DND-41 (cell line): ENCODE measurements at regions not wholly inside any gene's neighbourhood (a gene's known extent, or its start where the extent isn't known, plus 50 kb on each side); places are given as distances from the start of the nearest gene placed in this dataset.
"Not testable (repeated sequence)": the region's sequence is repeated elsewhere in the genome, so short reads cannot be mapped to it uniquely, and the experiment has no call there.

Experiments
- ATAC-seq: fragments of 200-7000 bp; cut with Tn5 transposase; 3 replicates; pipeline ENCODE4 v1.9.1; 2021; ENCODE audit warnings: low read depth; ENCODE audit not compliant: insufficient read depth
- DNase-seq: peaks from one replicate; pipeline ENCODE4 v3.0.0-alpha.2; 2020
- H2AFZ ChIP-seq: 2 replicates; pipeline ENCODE4 v1.6.0; 2012; ENCODE audit warnings: low read depth, low read length
- H3K27ac ChIP-seq: 2 replicates; pipeline ENCODE4 v1.5.1; 2012; ENCODE audit warnings: low read length, inconsistent platforms
- H3K27me3 ChIP-seq: fragments of 200-600 bp; sonication (generic); 2 replicates; pipeline ENCODE4 v1.6.0; 2012; ENCODE audit warnings: low read length, mild to moderate bottlenecking, inconsistent platforms; ENCODE audit not compliant: insufficient read depth, poor library complexity
- H3K36me3 ChIP-seq: 2 replicates; pipeline ENCODE4 v1.5.1; 2012; ENCODE audit warnings: low read length, inconsistent platforms; ENCODE audit not compliant: insufficient read depth
- H3K4me1 ChIP-seq: 2 replicates; pipeline ENCODE4 v1.5.1; 2012; ENCODE audit warnings: mild to moderate bottlenecking, low read length; ENCODE audit not compliant: insufficient read depth
- H3K4me2 ChIP-seq: 2 replicates; pipeline ENCODE4 v1.6.0; 2012; ENCODE audit warnings: mild to moderate bottlenecking, moderate library complexity, low read length, inconsistent platforms; ENCODE audit not compliant: insufficient read depth
- H3K4me3 ChIP-seq, 2 experiments: fragments of 200-600 bp in 1 of 2; shearing (Covaris generic) in 1 of 2; 2 replicates each; pipeline ENCODE4 v1.5.1; 2012 to 2016; ENCODE audit warnings: inconsistent platforms in 2 of 2, low read length in 2 of 2, mild to moderate bottlenecking in 2 of 2, low read depth in 1 of 2, moderate library complexity in 1 of 2
- H3K79me2 ChIP-seq: 2 replicates; pipeline ENCODE4 v1.6.0; 2012; ENCODE audit warnings: low read length, inconsistent platforms; ENCODE audit not compliant: insufficient read depth
- H3K9ac ChIP-seq: 2 replicates; pipeline ENCODE4 v1.6.0; 2012; ENCODE audit warnings: low read depth, mild to moderate bottlenecking, inconsistent platforms, low read length, moderate library complexity
- H3K9me3 ChIP-seq: 2 replicates; pipeline ENCODE4 v1.5.1; 2012; ENCODE audit warnings: low read length, moderate library complexity, mild to moderate bottlenecking, inconsistent platforms; ENCODE audit not compliant: insufficient read depth, severe bottlenecking
- H4K20me1 ChIP-seq: 2 replicates; pipeline ENCODE4 v1.6.0; 2012; ENCODE audit warnings: low read length; ENCODE audit not compliant: insufficient read depth
- EZH2 ChIP-seq: IDR thresholded peaks from 3 replicates; pipeline ENCODE4 v1.6.1; 2012; ENCODE audit warnings: borderline replicate concordance, low read depth, mild to moderate bottlenecking, moderate library complexity, low read length, inconsistent platforms; ENCODE audit not compliant: severe bottlenecking
- TF ChIP-seq, protein P1 (sequence below): IDR thresholded peaks from 2 replicates; pipeline ENCODE4 v1.5.1; 2012; ENCODE audit warnings: borderline replicate concordance, low read length, moderate library complexity, mild to moderate bottlenecking; ENCODE audit not compliant: poor library complexity, severe bottlenecking; ENCODE audit errors: extremely low read depth

GRCh38 chr5:166127766-166128570, 2163.5 kb upstream of the WWC1 start:
- no peaks in the 10 kb centered on the region for H3K79me2 ChIP-seq
- TF ChIP-seq, protein P1, sequence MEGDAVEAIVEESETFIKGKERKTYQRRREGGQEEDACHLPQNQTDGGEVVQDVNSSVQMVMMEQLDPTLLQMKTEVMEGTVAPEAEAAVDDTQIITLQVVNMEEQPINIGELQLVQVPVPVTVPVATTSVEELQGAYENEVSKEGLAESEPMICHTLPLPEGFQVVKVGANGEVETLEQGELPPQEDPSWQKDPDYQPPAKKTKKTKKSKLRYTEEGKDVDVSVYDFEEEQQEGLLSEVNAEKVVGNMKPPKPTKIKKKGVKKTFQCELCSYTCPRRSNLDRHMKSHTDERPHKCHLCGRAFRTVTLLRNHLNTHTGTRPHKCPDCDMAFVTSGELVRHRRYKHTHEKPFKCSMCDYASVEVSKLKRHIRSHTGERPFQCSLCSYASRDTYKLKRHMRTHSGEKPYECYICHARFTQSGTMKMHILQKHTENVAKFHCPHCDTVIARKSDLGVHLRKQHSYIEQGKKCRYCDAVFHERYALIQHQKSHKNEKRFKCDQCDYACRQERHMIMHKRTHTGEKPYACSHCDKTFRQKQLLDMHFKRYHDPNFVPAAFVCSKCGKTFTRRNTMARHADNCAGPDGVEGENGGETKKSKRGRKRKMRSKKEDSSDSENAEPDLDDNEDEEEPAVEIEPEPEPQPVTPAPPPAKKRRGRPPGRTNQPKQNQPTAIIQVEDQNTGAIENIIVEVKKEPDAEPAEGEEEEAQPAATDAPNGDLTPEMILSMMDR = no peak
- TF ChIP-seq EZH2 = no peak
- peak overlapping the region; percentile 23; the same call in 1 of the 2 replicates for H3K9ac ChIP-seq
- peak overlapping the region; percentile 81 for H3K27ac ChIP-seq
- H3K9me3 ChIP-seq = peaks cover 46% of the 10 kb centered on the region
- H3K36me3 ChIP-seq = peaks cover 10% of the 10 kb centered on the region; the same call in 1 of the 2 replicates
- H2AFZ ChIP-seq = peak overlapping the region; percentile 3; the same call in 1 of the 2 replicates
- DNase-seq (peak; percentile 56), ATAC-seq (peak; percentile 65)
- no peaks in the 10 kb centered on the region for H4K20me1 ChIP-seq
- H3K4me1 ChIP-seq = peaks cover 52% of the 10 kb centered on the region
- no peak overlapping the region for H3K4me2 ChIP-seq
- peak overlapping the region in 1 of 2 experiments; percentile 6; a peak in 2 of 4 replicates for H3K4me3 ChIP-seq
- H3K27me3 ChIP-seq = no peaks in the 10 kb centered on the region

GRCh38 chr5:166145107-166145506, 2146.3 kb upstream of the WWC1 start:
- H3K27me3 ChIP-seq, DNase-seq, H3K4me3 ChIP-seq, H3K36me3 ChIP-seq, H3K27ac ChIP-seq, H3K79me2 ChIP-seq, ATAC-seq, H3K4me2 ChIP-seq, H3K9me3 ChIP-seq, H4K20me1 ChIP-seq, H2AFZ ChIP-seq, H3K4me1 ChIP-seq, H3K9ac ChIP-seq: not testable (repeated sequence)

DNA sequence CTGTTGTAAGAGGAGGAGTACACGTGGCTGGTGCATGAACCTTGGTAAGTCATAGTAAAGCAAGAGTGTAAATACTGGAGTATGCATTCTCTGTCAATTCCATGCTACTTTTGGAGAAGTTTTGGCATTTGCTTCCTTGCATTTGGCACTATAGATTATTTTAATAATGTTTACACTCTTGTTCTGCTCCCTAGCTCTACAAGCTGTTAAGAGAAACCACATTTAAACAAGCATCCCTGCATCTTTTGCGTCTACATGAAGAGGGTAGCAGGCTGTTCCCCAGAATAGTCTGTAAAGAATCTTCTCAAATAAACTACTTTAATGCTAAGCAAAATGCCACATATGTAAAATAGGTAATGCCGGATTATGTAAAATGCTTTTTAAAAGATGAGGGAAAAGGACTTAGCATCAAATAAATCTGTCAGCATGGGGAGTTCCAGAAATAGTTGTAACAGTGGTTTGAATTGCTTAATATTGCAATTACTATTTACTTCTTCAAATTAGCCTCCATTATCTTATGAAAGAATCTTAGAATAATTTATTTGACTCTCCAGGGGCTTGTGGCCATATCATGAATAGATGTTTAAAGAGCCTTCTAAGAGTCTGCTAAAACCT, 2127.3 kb upstream of the WWC1 start:
- no peak overlapping the region for H2AFZ ChIP-seq
- H3K36me3 ChIP-seq = no peaks in the 10 kb centered on the region
- H3K27ac ChIP-seq = no peak overlapping the region
- H4K20me1 ChIP-seq = no peaks in the 10 kb centered on the region
- H3K4me2 ChIP-seq = no peak overlapping the region
- H3K4me3 ChIP-seq = no peak overlapping the region
- no peaks in the 10 kb centered on the region for H3K4me1 ChIP-seq
- H3K9ac ChIP-seq = no peak overlapping the region
- no peaks in the 10 kb centered on the region for H3K27me3 ChIP-seq
- no peak for TF ChIP-seq EZH2
- TF ChIP-seq, protein P1 = no peak
- H3K79me2 ChIP-seq = no peaks in the 10 kb centered on the region
- DNase-seq (no peak), ATAC-seq (no peak)
- H3K9me3 ChIP-seq = peaks cover 5% of the 10 kb centered on the region

- H3K36me3 ChIP-seq = no peaks in the 10 kb centered on the region
- H3K79me2 ChIP-seq = no peaks in the 10 kb centered on the region
- H2AFZ ChIP-seq = no peak overlapping the region
- ATAC-seq (no peak), DNase-seq (peak; percentile 6)
- no peaks in the 10 kb centered on the region for H3K4me1 ChIP-seq
- no peak overlapping the region for H3K9ac ChIP-seq
- H3K27ac ChIP-seq = no peak overlapping the region
- no peaks in the 10 kb centered on the region for H4K20me1 ChIP-seq
- H3K9me3 ChIP-seq = no peaks in the 10 kb centered on the region
- no peak overlapping the region for H3K4me2 ChIP-seq
- TF ChIP-seq, protein P1 = no peak
- TF ChIP-seq EZH2 = no peak
- H3K27me3 ChIP-seq = no peaks in the 10 kb centered on the region
- no peak overlapping the region for H3K4me3 ChIP-seq
Measured at GRCh38 chr5:166165596-166165995, 2125.8 kb upstream of the WWC1 start.
